ENCODE measurements at regions not wholly inside any gene's neighbourhood (a gene's known extent, or its start where the extent isn't known, plus 50 kb on each side); places are given as distances from the start of the nearest gene placed in this dataset.

DNA sequence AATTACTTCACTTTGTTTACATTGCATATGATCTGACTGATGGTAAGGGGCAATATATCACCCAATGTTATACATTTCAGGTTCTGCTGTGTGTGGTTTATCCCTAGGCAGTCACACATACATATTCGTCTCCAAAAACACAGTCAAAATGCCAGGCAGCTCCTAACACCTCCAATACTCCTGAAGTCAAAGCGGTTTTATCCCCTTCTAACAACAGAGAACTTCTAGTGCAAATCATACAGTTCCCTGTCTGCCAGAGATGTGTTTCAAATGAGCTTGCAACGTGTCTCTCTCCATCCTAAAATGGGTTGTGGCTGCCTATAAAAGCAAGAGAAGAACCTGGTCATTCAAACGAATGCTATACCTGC is 328.9 kb downstream of the ELAVL2 start:
- TF ChIP-seq, protein P1, sequence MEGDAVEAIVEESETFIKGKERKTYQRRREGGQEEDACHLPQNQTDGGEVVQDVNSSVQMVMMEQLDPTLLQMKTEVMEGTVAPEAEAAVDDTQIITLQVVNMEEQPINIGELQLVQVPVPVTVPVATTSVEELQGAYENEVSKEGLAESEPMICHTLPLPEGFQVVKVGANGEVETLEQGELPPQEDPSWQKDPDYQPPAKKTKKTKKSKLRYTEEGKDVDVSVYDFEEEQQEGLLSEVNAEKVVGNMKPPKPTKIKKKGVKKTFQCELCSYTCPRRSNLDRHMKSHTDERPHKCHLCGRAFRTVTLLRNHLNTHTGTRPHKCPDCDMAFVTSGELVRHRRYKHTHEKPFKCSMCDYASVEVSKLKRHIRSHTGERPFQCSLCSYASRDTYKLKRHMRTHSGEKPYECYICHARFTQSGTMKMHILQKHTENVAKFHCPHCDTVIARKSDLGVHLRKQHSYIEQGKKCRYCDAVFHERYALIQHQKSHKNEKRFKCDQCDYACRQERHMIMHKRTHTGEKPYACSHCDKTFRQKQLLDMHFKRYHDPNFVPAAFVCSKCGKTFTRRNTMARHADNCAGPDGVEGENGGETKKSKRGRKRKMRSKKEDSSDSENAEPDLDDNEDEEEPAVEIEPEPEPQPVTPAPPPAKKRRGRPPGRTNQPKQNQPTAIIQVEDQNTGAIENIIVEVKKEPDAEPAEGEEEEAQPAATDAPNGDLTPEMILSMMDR (optimal IDR thresholded peaks at IDR 0.05 in 1 of 3, IDR thresholded peaks at IDR 0.05 in 1 of 3, conservative IDR thresholded peaks at IDR 0.05 in 1 of 3; ENCODE audit: extremely low read depth in 1 of 3, insufficient read depth in 2 of 3, low read length in 3 of 3) = no peak
- TF ChIP-seq EZH2 (IDR thresholded peaks at IDR 0.05; ENCODE audit: low read length) = no peak
